Transverse colon (tissue), 4 donors: ENCODE measurements at regions not wholly inside any gene's neighbourhood (a gene's known extent, or its start where the extent isn't known, plus 50 kb on each side); places are given as distances from the start of the nearest gene placed in this dataset.

ENCODE experiments used
- DNase-seq: peaks from one replicate; pipeline ENCODE4 v3.0.0-alpha.2; 2019
- H3K27ac ChIP-seq, 4 donors: fragments of 200-600 bp; sonication (generic); 2 replicates each; pipeline ENCODE4 v1.5.1; 2016 to 2018; ENCODE audit warnings: inconsistent platforms in 4 of 4
- H3K27me3 ChIP-seq: fragments of 200-600 bp; sonication (generic); 2 replicates; pipeline ENCODE4 v1.5.1; 2017; ENCODE audit warnings: inconsistent platforms
- H3K36me3 ChIP-seq, 4 donors: fragments of 200-600 bp; sonication (generic); 2 replicates each; pipeline ENCODE4 v1.5.1; 2017 to 2019; ENCODE audit warnings: inconsistent platforms in 4 of 4
- H3K4me1 ChIP-seq, 4 donors: fragments of 200-600 bp; sonication (generic); 2 replicates each; pipeline ENCODE4 v1.5.1; 2017 to 2020; ENCODE audit warnings: inconsistent platforms in 4 of 4
- H3K4me3 ChIP-seq, 4 donors: fragments of 200-600 bp; sonication (generic); 1 replicate in 1 of 4; 2 replicates in 3 of 4; pipeline versions ENCODE4 v1.5.1 to v1.6.1; 2017 to 2019; ENCODE audit warnings: inconsistent platforms in 4 of 4
- H3K9me3 ChIP-seq, 2 donors: fragments of 200-600 bp; sonication (generic); 2 replicates each; pipeline ENCODE4 v1.5.1; 2017 to 2019; ENCODE audit warnings: inconsistent platforms in 2 of 2
- CTCF ChIP-seq, 5 experiments: fragments of 200-600 bp in 3 of 5; fragments of 450-650 bp in 2 of 5; sonication (generic) in 3 of 5; IDR thresholded peaks; 1 replicate in 2 of 5; 2 replicates in 3 of 5; pipeline ENCODE4 v1.5.1; 2016 to 2017; ENCODE audit warnings: antibody characterized with exemption in 5 of 5, inconsistent platforms in 3 of 5, mild to moderate bottlenecking in 2 of 5, moderate library complexity in 1 of 5
- EP300 ChIP-seq: sonication (generic); formaldehyde crosslinking; IDR thresholded peaks from one replicate; pipeline ENCODE4 v1.6.1; 2017; ENCODE audit warnings: antibody characterized with exemption, low read depth
- POLR2A ChIP-seq: fragments of 450-650 bp; IDR thresholded peaks from one replicate; pipeline ENCODE4 v1.6.1; 2016; ENCODE audit warnings: antibody characterized with exemption, mild to moderate bottlenecking, moderate library complexity
- POLR2AphosphoS5 ChIP-seq, 3 donors: sonication (generic); formaldehyde crosslinking; IDR thresholded peaks; one replicate each; pipeline ENCODE4 v1.6.1; 2016; ENCODE audit warnings: antibody characterized with exemption in 3 of 3
- WGBS, 2 donors: methylation state at CpG; one replicate each; pipeline ENCODE4 v1.1.5; 2018; ENCODE audit warnings: low coverage in 1 of 2; 5-methylcytosine and 5-hydroxymethylcytosine counted together
- in situ Hi-C, 4 donors: fragments of 200-750 bp; cut with MboI; loops; one replicate each; pipeline versions ENCODE4 v1.15.0 to v1.15.1; 2017; ENCODE audit warnings: low sequenced_read_pairs in 3 of 4, low pct_ligation_motif_present in 1 of 4, low pct_unique_long_range_greater_than_20kb in 1 of 4
- intact Hi-C: fragments of 100-400 bp; cut with DNase I; formaldehyde crosslinking; loops from one replicate; pipeline ENCODE4 v1.15.1; 2023; ENCODE audit warnings: low total_unique reads

DNA sequence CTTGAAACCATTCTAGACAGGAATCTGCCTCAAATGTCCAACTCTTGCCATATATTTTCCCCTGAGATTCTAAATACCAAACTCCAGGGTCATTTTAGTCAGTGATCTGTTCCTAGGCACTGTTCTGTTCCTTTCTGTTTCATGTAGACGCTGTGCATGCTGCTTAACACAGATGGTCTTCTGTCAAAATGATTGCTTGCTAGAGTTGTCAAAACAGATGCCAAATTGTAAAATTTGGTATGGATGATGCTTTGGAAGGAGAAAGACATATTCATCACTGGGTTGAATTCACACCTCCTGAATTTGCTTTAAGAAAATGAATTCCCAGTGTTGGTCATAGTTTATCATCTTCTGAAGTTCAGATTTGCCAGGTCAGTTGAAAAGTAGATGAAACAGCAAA is 425.9 kb downstream of the ETS1 start:
- DNase-seq, result no peak
- WGBS, 2 donors, result 79 to 86% methylated on average over 1 of the region's 1 CpG
- no peaks in the 10 kb centered on the region for H3K4me1 ChIP-seq
- H3K27ac ChIP-seq, result no peak overlapping the region
- intact Hi-C loops (no loop called here), in situ Hi-C loops (loop anchor here in 1 of 4 donors (10.0 kb wide), 2 partner anchors 473 to 673 kb away; no protein-coding TSS in a partner anchor)
- no peaks in the 10 kb centered on the region for H3K9me3 ChIP-seq
- H3K36me3 ChIP-seq, result no peaks in the 10 kb centered on the region
- TF ChIP-seq EP300 (no peak), POLR2AphosphoS5 (IDR thresholded peaks at IDR 0.05) (no peak), POLR2A (no peak), CTCF (IDR thresholded peaks at IDR 0.05) (no peak)
- no peak overlapping the region for H3K4me3 ChIP-seq
- no peaks in the 10 kb centered on the region for H3K27me3 ChIP-seq

DNA sequence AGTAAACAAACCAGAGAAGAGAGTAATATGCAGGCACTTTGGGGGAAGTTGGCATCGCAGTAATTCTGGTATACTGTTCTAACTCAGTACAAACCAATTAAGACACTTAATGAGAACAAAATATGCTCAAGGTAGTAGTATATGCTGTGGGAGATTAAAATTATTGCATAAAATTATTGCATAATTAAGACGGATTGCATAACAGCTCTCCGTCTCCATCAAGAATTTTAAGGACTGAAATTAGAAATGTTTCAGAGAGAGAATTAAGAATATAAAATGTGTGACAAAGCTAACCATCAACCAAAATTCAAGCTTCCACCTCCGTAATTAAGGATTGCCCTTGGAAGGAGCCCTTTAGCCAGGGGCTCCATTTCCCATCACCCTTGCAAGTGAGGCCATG is 428.5 kb downstream of the ETS1 start:
- no peak for TF ChIP-seq EP300
- TF ChIP-seq POLR2A, result no peak
- no peak for TF ChIP-seq POLR2AphosphoS5 (IDR thresholded peaks at IDR 0.05)
- TF ChIP-seq CTCF (IDR thresholded peaks at IDR 0.05), result no peak
- no peak for DNase-seq
- 81 to 85% methylated on average over 4 of the region's 4 CpGs for WGBS, 2 donors
- Histone ChIP-seq H3K9me3 (no peaks in the 10 kb centered on the region), H3K4me1 (no peaks in the 10 kb centered on the region), H3K4me3 (no peak overlapping the region), H3K27me3 (no peaks in the 10 kb centered on the region), H3K27ac (no peak overlapping the region), H3K36me3 (no peaks in the 10 kb centered on the region)
- in situ Hi-C loops (loop anchor here in 1 of 4 donors (10.0 kb wide), 1 partner anchor 124 kb away; no protein-coding TSS in a partner anchor), intact Hi-C loops (no loop called here)

DNA sequence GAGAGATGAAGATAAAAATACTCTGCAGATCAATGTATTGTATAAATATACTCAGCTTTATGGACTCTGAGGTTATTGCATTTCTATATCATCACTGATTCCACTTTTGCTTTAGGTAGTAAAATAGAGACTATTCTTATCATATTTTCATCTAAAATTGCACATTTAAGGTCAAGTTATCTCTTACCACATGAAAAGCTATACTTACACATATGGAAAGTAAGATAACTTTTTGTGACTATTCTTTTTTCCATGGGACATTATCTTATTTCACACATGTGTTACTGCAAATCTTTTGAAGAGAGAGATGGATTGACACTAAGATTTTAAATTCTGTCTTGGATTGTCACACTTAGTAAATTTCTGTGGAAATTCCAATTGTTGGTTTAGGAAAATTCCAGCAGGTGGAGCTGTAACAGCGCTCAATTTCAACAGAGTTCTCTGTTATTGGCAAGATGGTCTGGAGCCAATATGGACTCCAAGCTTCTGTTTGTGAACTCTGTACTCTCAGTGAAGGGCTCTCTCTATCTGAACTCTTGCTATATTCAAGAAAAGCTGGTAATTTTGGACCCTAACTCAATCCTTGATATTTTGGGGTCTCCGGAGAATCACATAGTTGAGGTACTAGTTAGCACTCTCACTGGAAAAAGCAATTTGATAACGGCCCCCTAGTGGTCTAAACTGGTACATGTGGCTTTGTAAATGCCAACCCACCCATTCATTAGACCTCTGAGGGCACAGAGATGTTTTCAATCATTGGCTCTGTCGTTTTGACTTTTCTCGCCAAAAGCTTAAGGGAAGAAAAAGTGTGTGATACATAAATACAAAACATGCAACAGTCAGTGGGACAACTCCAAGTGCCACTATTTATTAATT is 429.7 kb downstream of the ETS1 start:
- peak; percentile 33 for DNase-seq
- Histone ChIP-seq H3K4me1 (no peaks in the 10 kb centered on the region), H3K27ac (no peak overlapping the region), H3K4me3 (peak overlapping the region in 1 of 4 donors; percentile 10), H3K9me3 (no peaks in the 10 kb centered on the region), H3K27me3 (no peaks in the 10 kb centered on the region), H3K36me3 (no peaks in the 10 kb centered on the region)
- TF ChIP-seq EP300, result no peak
- TF ChIP-seq CTCF (IDR thresholded peaks at IDR 0.05), result peak; percentile 78 to 94 (median 88)
- intact Hi-C loops (no loop called here), in situ Hi-C loops (loop anchor here in 1 of 4 donors (10.0 kb wide), 1 partner anchor 123 kb away; no protein-coding TSS in a partner anchor)
- WGBS, 2 donors, result 19 to 26% methylated on average over 5 of the region's 5 CpGs

GRCh38 chr11:128156486-128156885 is 430.9 kb downstream of the ETS1 start:
- Histone ChIP-seq H3K4me3 (no peak overlapping the region), H3K36me3 (no peaks in the 10 kb centered on the region), H3K27ac (no peak overlapping the region), H3K9me3 (no peaks in the 10 kb centered on the region), H3K4me1 (no peaks in the 10 kb centered on the region), H3K27me3 (no peaks in the 10 kb centered on the region)
- in situ Hi-C loops, result loop anchor here in 1 of 4 donors (10.0 kb wide), 1 partner anchor 122 kb away; no protein-coding TSS in a partner anchor
- no peak for DNase-seq
- TF ChIP-seq EP300, result no peak
- TF ChIP-seq POLR2AphosphoS5 (IDR thresholded peaks at IDR 0.05), result no peak
- TF ChIP-seq POLR2A, result no peak
- TF ChIP-seq CTCF (IDR thresholded peaks at IDR 0.05), result no peak
- intact Hi-C loops, result no loop called here
- WGBS, 2 donors, result 69 to 82% methylated on average over 3 of the region's 3 CpGs
